Uterus (tissue), 2 donors: ENCODE measurements at regions not wholly inside any gene's neighbourhood (a gene's known extent, or its start where the extent isn't known, plus 50 kb on each side); places are given as distances from the start of the nearest gene placed in this dataset.

ENCODE experiments used
- CTCF ChIP-seq, 4 experiments: fragments of 200-600 bp in 2 of 4; fragments of 450-650 bp in 2 of 4; sonication (generic) in 2 of 4; IDR thresholded peaks; one replicate each; pipeline ENCODE4 v1.5.1; 2016 to 2019; ENCODE audit warnings: antibody characterized with exemption in 4 of 4, mild to moderate bottlenecking in 2 of 4, moderate library complexity in 1 of 4
- POLR2A ChIP-seq, 2 donors: fragments of 450-650 bp; IDR thresholded peaks; one replicate each; pipeline ENCODE4 v1.6.1; 2016; ENCODE audit warnings: antibody characterized with exemption in 2 of 2, mild to moderate bottlenecking in 1 of 2, moderate library complexity in 1 of 2

GRCh38 chr10:120018695-120019094 lies 126.2 kb downstream of the SEC23IP start:
- TF ChIP-seq POLR2A (IDR thresholded peaks at IDR 0.05) = no peak
- no peak for TF ChIP-seq CTCF (IDR thresholded peaks at IDR 0.05)
